ENCODE measurements at regions not wholly inside any gene's neighbourhood (a gene's known extent, or its start where the extent isn't known, plus 50 kb on each side); places are given as distances from the start of the nearest gene placed in this dataset.

DNA sequence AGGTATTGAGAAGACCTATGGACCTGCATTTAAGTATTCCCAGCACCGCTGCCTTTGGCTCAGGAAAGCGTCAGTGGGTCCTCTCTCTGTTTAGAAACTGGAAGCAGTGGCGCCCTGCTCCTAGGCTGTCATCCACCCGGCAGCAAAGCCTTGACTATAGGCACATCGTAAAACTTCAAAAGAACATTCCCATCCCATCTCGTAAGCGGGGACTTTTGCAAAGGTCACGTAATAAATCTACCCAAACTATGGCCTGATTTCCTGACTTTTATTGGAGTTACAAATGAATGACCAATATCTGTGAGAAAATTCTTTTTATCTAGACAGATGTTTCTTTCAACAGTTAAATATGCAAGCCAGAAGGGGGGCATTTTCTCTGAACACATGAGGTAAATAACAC lies 115.8 kb upstream of the TCERG1L start:
- H3K14ac ChIP-seq (ENCODE audit: insufficient read depth, low read length) = no peak overlapping the region
- H3K4me1 ChIP-seq (ENCODE audit: insufficient read depth, low read length) = no peaks in the 10 kb centered on the region
- H3K4me2 ChIP-seq (ENCODE audit: insufficient read depth, insufficient read length, low read length) = no peak overlapping the region
- H3K27me3 Mint-ChIP-seq (ENCODE audit: low read depth) = peaks cover 14% of the 10 kb centered on the region
- no CpG with 5 or more reads among the region's 8 CpGs for WGBS (ENCODE audit: extremely low coverage, insufficient read length, low lambda C conversion rate)
- no peak overlapping the region for H2BK120ac ChIP-seq (ENCODE audit: low read depth, low read length, poor library complexity, severe bottlenecking)
- no peak for DNase-seq
- H3K18ac ChIP-seq (ENCODE audit: insufficient read length, low read depth, low read length) = no peak overlapping the region
- no peak overlapping the region for H4K8ac ChIP-seq (replicated peaks; ENCODE audit: insufficient read length, low read depth, low read length)
- H3K4me1 Mint-ChIP-seq = peaks cover 0 to 8% of the 10 kb centered on the region in 2 experiments; a peak in 3 of 4 replicates
- no peak overlapping the region for H4K5ac ChIP-seq (ENCODE audit: insufficient read length, low read depth, low read length)
- H2AFZ ChIP-seq (ENCODE audit: low read length) = no peak overlapping the region
- H3K9me3 ChIP-seq (ENCODE audit: control insufficient read depth, low read depth, low read length) = no peaks in the 10 kb centered on the region
- no peaks in the 10 kb centered on the region for H3K79me2 ChIP-seq (ENCODE audit: insufficient read depth, low read length)
- H3K27me3 ChIP-seq (ENCODE audit: insufficient read depth, low read length) = no peaks in the 10 kb centered on the region
- H2BK5ac ChIP-seq (ENCODE audit: insufficient read length, low read length) = no peak overlapping the region
- TF ChIP-seq, protein P1, sequence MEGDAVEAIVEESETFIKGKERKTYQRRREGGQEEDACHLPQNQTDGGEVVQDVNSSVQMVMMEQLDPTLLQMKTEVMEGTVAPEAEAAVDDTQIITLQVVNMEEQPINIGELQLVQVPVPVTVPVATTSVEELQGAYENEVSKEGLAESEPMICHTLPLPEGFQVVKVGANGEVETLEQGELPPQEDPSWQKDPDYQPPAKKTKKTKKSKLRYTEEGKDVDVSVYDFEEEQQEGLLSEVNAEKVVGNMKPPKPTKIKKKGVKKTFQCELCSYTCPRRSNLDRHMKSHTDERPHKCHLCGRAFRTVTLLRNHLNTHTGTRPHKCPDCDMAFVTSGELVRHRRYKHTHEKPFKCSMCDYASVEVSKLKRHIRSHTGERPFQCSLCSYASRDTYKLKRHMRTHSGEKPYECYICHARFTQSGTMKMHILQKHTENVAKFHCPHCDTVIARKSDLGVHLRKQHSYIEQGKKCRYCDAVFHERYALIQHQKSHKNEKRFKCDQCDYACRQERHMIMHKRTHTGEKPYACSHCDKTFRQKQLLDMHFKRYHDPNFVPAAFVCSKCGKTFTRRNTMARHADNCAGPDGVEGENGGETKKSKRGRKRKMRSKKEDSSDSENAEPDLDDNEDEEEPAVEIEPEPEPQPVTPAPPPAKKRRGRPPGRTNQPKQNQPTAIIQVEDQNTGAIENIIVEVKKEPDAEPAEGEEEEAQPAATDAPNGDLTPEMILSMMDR (conservative IDR thresholded peaks at IDR 0.05) = no peak
- H3T11ph ChIP-seq (ENCODE audit: low read length) = no peak overlapping the region
- no peak overlapping the region for H2BK12ac ChIP-seq (ENCODE audit: insufficient read length, low read depth, low read length)
- H3K27ac Mint-ChIP-seq = peak overlapping the region in 1 of 3 experiments; percentile 18; a peak in 1 of 7 replicates
- H3K23ac ChIP-seq (ENCODE audit: insufficient read length, low read depth, low read length) = no peak overlapping the region
- H3K4ac ChIP-seq (ENCODE audit: low read depth, low read length) = no peak overlapping the region
- H2BK15ac ChIP-seq (ENCODE audit: low read depth, low read length) = no peak overlapping the region
- no peak overlapping the region for H3K56ac ChIP-seq (ENCODE audit: insufficient read length, low read depth, low read length)
- no peaks in the 10 kb centered on the region for H3K9me3 Mint-ChIP-seq
- no peaks in the 10 kb centered on the region for H3K79me1 ChIP-seq (ENCODE audit: insufficient read depth, low read depth, low read length, poor library complexity, severe bottlenecking)
- no peak overlapping the region for H2BK20ac ChIP-seq (ENCODE audit: low read depth, low read length, poor library complexity, severe bottlenecking)
- no peak overlapping the region for H3K4me3 Mint-ChIP-seq
- no peak overlapping the region for H3K9ac ChIP-seq (ENCODE audit: extremely low read depth, insufficient read length, low read length)
- no peak overlapping the region for H4K91ac ChIP-seq (ENCODE audit: insufficient read length, low read depth, low read length)
- no peak overlapping the region for H3K27ac ChIP-seq (ENCODE audit: insufficient read length, low read depth, low read length)
- no peak overlapping the region for H2AK5ac ChIP-seq (ENCODE audit: insufficient read length, low read length)
- H3K23me2 ChIP-seq (ENCODE audit: insufficient read length, low read depth, low read length, poor library complexity, severe bottlenecking) = no peaks in the 10 kb centered on the region
- H4K20me1 ChIP-seq (ENCODE audit: control insufficient read depth, insufficient read depth, insufficient read length) = no peaks in the 10 kb centered on the region
- no peaks in the 10 kb centered on the region for H3K36me3 Mint-ChIP-seq (ENCODE audit: insufficient read depth in 1 of 3, low read depth in 3 of 3)
